SK-N-SH treated with all-trans-retinoic acid at 6 μM for 48 hours (cell line): ENCODE measurements at regions not wholly inside any gene's neighbourhood (a gene's known extent, or its start where the extent isn't known, plus 50 kb on each side); places are given as distances from the start of the nearest gene placed in this dataset.

ENCODE experiments used
- ARNTL ChIP-seq: fragments of 450-650 bp; formaldehyde crosslinking; IDR thresholded peaks from 2 replicates; pipeline ENCODE4 v1.5.0; 2020; ENCODE audit warnings: low read depth, mild to moderate bottlenecking, moderate library complexity, borderline replicate concordance
- CSDC2 ChIP-seq: fragments of 250-450 bp; sonication (Bioruptor Pico); IDR thresholded peaks from 2 replicates; pipeline ENCODE4 v1.5.0; 2020; ENCODE audit warnings: mild to moderate bottlenecking, moderate library complexity
- POU6F1 ChIP-seq: fragments of 250-450 bp; sonication (Bioruptor Pico); IDR thresholded peaks from 2 replicates; pipeline ENCODE4 v1.8.0; 2021; ENCODE audit warnings: low read depth, mild to moderate bottlenecking, moderate library complexity, borderline replicate concordance
- PPARA ChIP-seq: fragments of 250-450 bp; sonication (Bioruptor Pico); IDR thresholded peaks from 2 replicates; pipeline ENCODE4 v1.5.0; 2020; ENCODE audit warnings: mild to moderate bottlenecking, borderline replicate concordance
- RARB ChIP-seq: fragments of 250-450 bp; sonication (Bioruptor Pico); IDR thresholded peaks from 2 replicates; pipeline ENCODE4 v1.8.0; 2021; ENCODE audit warnings: mild to moderate bottlenecking, moderate library complexity
- ZFP3 ChIP-seq: fragments of 250-450 bp; sonication (Bioruptor Pico); IDR thresholded peaks from 2 replicates; pipeline ENCODE4 v1.5.0; 2020; ENCODE audit warnings: mild to moderate bottlenecking, moderate library complexity
- ZFP30 ChIP-seq: fragments of 450-650 bp; formaldehyde crosslinking; IDR thresholded peaks from 2 replicates; pipeline ENCODE4 v1.5.0; 2022; ENCODE audit warnings: mild to moderate bottlenecking, moderate library complexity
- ZNF565 ChIP-seq: fragments of 450-650 bp; formaldehyde crosslinking; conservative IDR thresholded peaks from 2 replicates; pipeline ENCODE4 v1.5.0; 2020; ENCODE audit warnings: low read depth, mild to moderate bottlenecking, moderate library complexity
- ZNF70 ChIP-seq: fragments of 450-650 bp; formaldehyde crosslinking; IDR thresholded peaks from 2 replicates; pipeline ENCODE4 v1.5.0; 2020; ENCODE audit warnings: mild to moderate bottlenecking, moderate library complexity
- ZNF8 ChIP-seq: fragments of 450-650 bp; formaldehyde crosslinking; IDR thresholded peaks from 2 replicates; pipeline ENCODE4 v1.5.0; 2020; ENCODE audit warnings: mild to moderate bottlenecking, moderate library complexity
- TF ChIP-seq, protein P1 (sequence below): fragments of 250-450 bp; sonication (Bioruptor Pico); IDR thresholded peaks from 2 replicates; pipeline ENCODE4 v1.8.0; 2020; ENCODE audit warnings: mild to moderate bottlenecking, moderate library complexity, borderline replicate concordance
- TF ChIP-seq, protein P2 (sequence below): fragments of 250-450 bp; sonication (Bioruptor Pico); IDR thresholded peaks from 2 replicates; pipeline ENCODE4 v1.5.0; 2020; ENCODE audit warnings: mild to moderate bottlenecking, moderate library complexity

GRCh38 chr4:24671849-24672248 lies 87.5 kb upstream of the DHX15 start:
- TF ChIP-seq ZFP3 (CRISPR knock-in tag) (no peak), POU6F1 (CRISPR knock-in tag) (no peak), ZNF565 (CRISPR knock-in tag) (no peak), ZNF8 (CRISPR knock-in tag) (no peak), RARB (CRISPR knock-in tag) (no peak), ARNTL (CRISPR knock-in tag) (no peak), ZFP30 (CRISPR knock-in tag) (no peak), CSDC2 (CRISPR knock-in tag) (no peak), ZNF70 (no peak), PPARA (CRISPR knock-in tag) (no peak)
- TF ChIP-seq, protein P1, sequence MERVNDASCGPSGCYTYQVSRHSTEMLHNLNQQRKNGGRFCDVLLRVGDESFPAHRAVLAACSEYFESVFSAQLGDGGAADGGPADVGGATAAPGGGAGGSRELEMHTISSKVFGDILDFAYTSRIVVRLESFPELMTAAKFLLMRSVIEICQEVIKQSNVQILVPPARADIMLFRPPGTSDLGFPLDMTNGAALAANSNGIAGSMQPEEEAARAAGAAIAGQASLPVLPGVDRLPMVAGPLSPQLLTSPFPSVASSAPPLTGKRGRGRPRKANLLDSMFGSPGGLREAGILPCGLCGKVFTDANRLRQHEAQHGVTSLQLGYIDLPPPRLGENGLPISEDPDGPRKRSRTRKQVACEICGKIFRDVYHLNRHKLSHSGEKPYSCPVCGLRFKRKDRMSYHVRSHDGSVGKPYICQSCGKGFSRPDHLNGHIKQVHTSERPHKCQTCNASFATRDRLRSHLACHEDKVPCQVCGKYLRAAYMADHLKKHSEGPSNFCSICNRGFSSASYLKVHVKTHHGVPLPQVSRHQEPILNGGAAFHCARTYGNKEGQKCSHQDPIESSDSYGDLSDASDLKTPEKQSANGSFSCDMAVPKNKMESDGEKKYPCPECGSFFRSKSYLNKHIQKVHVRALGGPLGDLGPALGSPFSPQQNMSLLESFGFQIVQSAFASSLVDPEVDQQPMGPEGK (CRISPR knock-in tag): no peak
- TF ChIP-seq, protein P2, sequence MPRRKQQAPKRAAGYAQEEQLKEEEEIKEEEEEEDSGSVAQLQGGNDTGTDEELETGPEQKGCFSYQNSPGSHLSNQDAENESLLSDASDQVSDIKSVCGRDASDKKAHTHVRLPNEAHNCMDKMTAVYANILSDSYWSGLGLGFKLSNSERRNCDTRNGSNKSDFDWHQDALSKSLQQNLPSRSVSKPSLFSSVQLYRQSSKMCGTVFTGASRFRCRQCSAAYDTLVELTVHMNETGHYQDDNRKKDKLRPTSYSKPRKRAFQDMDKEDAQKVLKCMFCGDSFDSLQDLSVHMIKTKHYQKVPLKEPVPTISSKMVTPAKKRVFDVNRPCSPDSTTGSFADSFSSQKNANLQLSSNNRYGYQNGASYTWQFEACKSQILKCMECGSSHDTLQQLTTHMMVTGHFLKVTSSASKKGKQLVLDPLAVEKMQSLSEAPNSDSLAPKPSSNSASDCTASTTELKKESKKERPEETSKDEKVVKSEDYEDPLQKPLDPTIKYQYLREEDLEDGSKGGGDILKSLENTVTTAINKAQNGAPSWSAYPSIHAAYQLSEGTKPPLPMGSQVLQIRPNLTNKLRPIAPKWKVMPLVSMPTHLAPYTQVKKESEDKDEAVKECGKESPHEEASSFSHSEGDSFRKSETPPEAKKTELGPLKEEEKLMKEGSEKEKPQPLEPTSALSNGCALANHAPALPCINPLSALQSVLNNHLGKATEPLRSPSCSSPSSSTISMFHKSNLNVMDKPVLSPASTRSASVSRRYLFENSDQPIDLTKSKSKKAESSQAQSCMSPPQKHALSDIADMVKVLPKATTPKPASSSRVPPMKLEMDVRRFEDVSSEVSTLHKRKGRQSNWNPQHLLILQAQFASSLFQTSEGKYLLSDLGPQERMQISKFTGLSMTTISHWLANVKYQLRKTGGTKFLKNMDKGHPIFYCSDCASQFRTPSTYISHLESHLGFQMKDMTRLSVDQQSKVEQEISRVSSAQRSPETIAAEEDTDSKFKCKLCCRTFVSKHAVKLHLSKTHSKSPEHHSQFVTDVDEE (CRISPR knock-in tag): no peak
